Esophagus (tissue), 2 donors: ENCODE measurements at regions not wholly inside any gene's neighbourhood (a gene's known extent, or its start where the extent isn't known, plus 50 kb on each side); places are given as distances from the start of the nearest gene placed in this dataset.

Source experiments
- H3K27ac ChIP-seq, 2 donors: one replicate each; pipeline ENCODE4 v1.5.1; 2013; ENCODE audit warnings: low read depth in 2 of 2, mild to moderate bottlenecking in 2 of 2, inconsistent platforms in 1 of 2, low read length in 1 of 2, moderate library complexity in 1 of 2
- H3K27me3 ChIP-seq, 2 donors: one replicate each; pipeline ENCODE4 v1.6.1; 2013; ENCODE audit warnings: low read length in 2 of 2, control low read depth in 1 of 2, mild to moderate bottlenecking in 1 of 2; ENCODE audit not compliant: insufficient read depth in 2 of 2, control insufficient read depth in 1 of 2
- H3K36me3 ChIP-seq, 2 donors: one replicate each; pipeline ENCODE4 v1.6.1; 2013; ENCODE audit warnings: low read length in 1 of 2; ENCODE audit not compliant: control insufficient read depth in 2 of 2, insufficient read depth in 2 of 2
- H3K4me1 ChIP-seq, 2 donors: one replicate each; pipeline ENCODE4 v1.6.1; 2013; ENCODE audit warnings: low read length in 1 of 2; ENCODE audit not compliant: control insufficient read depth in 2 of 2, insufficient read depth in 2 of 2
- H3K4me3 ChIP-seq, 2 donors: one replicate each; pipeline ENCODE4 v1.5.1; 2013; ENCODE audit warnings: low read length in 2 of 2, mild to moderate bottlenecking in 2 of 2, low read depth in 1 of 2, moderate library complexity in 1 of 2
- H3K9me3 ChIP-seq, 2 donors: one replicate each; pipeline ENCODE4 v1.6.1; 2013; ENCODE audit warnings: mild to moderate bottlenecking in 2 of 2, low read depth in 1 of 2, low read length in 1 of 2, moderate library complexity in 1 of 2; ENCODE audit not compliant: control insufficient read depth in 2 of 2, insufficient read depth in 1 of 2
- WGBS, 2 donors: extraction: QIAGEN DNeasy Blood & Tissue Kit; methylation state at CpG; one replicate each; pipeline ENCODE4 v1.1.7; 2013; 5-methylcytosine and 5-hydroxymethylcytosine counted together
- donor health status: healthy with polysubstance abuse.
- donor health status: Bipolar disorder and iron deficiency.

- 92 to 96% methylated on average over 1 of the region's 1 CpG for WGBS, 2 donors
- Histone ChIP-seq H3K4me3 (no peak overlapping the region), H3K36me3 (no peaks in the 10 kb centered on the region), H3K27me3 (no peaks in the 10 kb centered on the region), H3K27ac (no peak overlapping the region), H3K4me1 (no peaks in the 10 kb centered on the region), H3K9me3 (no peaks in the 10 kb centered on the region)
Measured at GRCh38 chr4:145351922-145352321, 129.7 kb upstream of the SMAD1 start.

- Histone ChIP-seq H3K4me1 (no peaks in the 10 kb centered on the region), H3K27ac (no peak overlapping the region), H3K27me3 (no peaks in the 10 kb centered on the region), H3K4me3 (no peak overlapping the region), H3K36me3 (no peaks in the 10 kb centered on the region), H3K9me3 (no peaks in the 10 kb centered on the region)
- 46 to 64% methylated on average over 2 of the region's 2 CpGs for WGBS, 2 donors
Measured at GRCh38 chr4:145351162-145351561, 130.5 kb upstream of the SMAD1 start.

GRCh38 chr4:145348291-145348690 lies 133.4 kb upstream of the SMAD1 start:
- H3K4me1 ChIP-seq: no peaks in the 10 kb centered on the region
- WGBS, 2 donors: 90 to 92% methylated on average over 4 of the region's 4 CpGs
- H3K9me3 ChIP-seq: no peaks in the 10 kb centered on the region
- no peak overlapping the region for H3K4me3 ChIP-seq
- no peaks in the 10 kb centered on the region for H3K36me3 ChIP-seq
- no peak overlapping the region for H3K27ac ChIP-seq
- no peaks in the 10 kb centered on the region for H3K27me3 ChIP-seq

- Histone ChIP-seq H3K36me3 (no peaks in the 10 kb centered on the region), H3K4me3 (no peak overlapping the region), H3K27me3 (no peaks in the 10 kb centered on the region), H3K9me3 (no peaks in the 10 kb centered on the region), H3K27ac (no peak overlapping the region), H3K4me1 (no peaks in the 10 kb centered on the region)
- WGBS, 2 donors: 62 to 65% methylated on average over 5 of the region's 5 CpGs
Measured at GRCh38 chr4:145347684-145348083, 134.0 kb upstream of the SMAD1 start.

- Histone ChIP-seq H3K27ac (no peak overlapping the region), H3K27me3 (no peaks in the 10 kb centered on the region), H3K9me3 (no peaks in the 10 kb centered on the region), H3K4me1 (no peaks in the 10 kb centered on the region), H3K36me3 (no peaks in the 10 kb centered on the region), H3K4me3 (no peak overlapping the region)
- 96 to 98% methylated on average over 25 of the region's 25 CpGs for WGBS, 2 donors
Measured at GRCh38 chr4:145346081-145346480, 135.6 kb upstream of the SMAD1 start.

- Histone ChIP-seq H3K9me3 (no peaks in the 10 kb centered on the region), H3K36me3 (no peaks in the 10 kb centered on the region), H3K4me3 (no peak overlapping the region), H3K27me3 (no peaks in the 10 kb centered on the region), H3K27ac (no peak overlapping the region), H3K4me1 (no peaks in the 10 kb centered on the region)
Measured at GRCh38 chr4:145345401-145345800, 136.3 kb upstream of the SMAD1 start.

GRCh38 chr4:145341381-145341780 lies 140.3 kb upstream of the SMAD1 start:
- WGBS, 2 donors: 89 to 90% methylated on average over 1 of the region's 1 CpG
- Histone ChIP-seq H3K9me3 (no peaks in the 10 kb centered on the region), H3K36me3 (no peaks in the 10 kb centered on the region), H3K27ac (no peak overlapping the region), H3K4me3 (no peak overlapping the region), H3K27me3 (no peaks in the 10 kb centered on the region), H3K4me1 (no peaks in the 10 kb centered on the region)

DNA sequence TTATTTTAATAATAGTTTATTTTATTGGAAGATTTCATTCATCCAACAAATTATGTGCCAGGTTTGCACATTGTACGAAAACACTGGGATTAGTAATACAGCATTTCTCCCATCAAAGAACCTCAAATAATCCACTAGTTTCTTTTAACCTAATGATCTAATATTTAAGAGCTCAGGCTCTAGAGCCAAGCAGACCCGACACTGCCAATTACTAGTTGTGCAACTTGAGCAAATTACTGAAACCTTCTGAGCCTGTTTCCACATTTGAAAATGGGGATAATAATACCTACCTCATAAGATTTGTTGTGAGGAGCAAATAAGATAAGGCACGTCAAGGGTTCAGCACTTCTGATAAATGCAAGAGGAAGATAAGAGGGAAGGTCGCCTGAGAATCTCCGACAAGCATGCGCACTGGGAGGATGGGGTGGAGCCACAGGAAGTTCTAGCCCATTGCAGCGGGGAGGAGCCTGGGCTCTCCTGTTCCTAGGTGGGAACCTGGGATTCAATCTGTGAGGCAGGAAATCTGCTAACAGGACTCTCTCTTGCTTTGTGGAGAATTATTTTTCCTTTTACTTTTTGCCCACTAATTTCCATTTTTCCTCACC lies 141.5 kb upstream of the SMAD1 start:
- H3K4me3 ChIP-seq: no peak overlapping the region
- H3K4me1 ChIP-seq: no peaks in the 10 kb centered on the region
- 74 to 80% methylated on average over 7 of the region's 7 CpGs for WGBS, 2 donors
- no peaks in the 10 kb centered on the region for H3K9me3 ChIP-seq
- no peak overlapping the region for H3K27ac ChIP-seq
- H3K27me3 ChIP-seq: no peaks in the 10 kb centered on the region
- H3K36me3 ChIP-seq: no peaks in the 10 kb centered on the region

DNA sequence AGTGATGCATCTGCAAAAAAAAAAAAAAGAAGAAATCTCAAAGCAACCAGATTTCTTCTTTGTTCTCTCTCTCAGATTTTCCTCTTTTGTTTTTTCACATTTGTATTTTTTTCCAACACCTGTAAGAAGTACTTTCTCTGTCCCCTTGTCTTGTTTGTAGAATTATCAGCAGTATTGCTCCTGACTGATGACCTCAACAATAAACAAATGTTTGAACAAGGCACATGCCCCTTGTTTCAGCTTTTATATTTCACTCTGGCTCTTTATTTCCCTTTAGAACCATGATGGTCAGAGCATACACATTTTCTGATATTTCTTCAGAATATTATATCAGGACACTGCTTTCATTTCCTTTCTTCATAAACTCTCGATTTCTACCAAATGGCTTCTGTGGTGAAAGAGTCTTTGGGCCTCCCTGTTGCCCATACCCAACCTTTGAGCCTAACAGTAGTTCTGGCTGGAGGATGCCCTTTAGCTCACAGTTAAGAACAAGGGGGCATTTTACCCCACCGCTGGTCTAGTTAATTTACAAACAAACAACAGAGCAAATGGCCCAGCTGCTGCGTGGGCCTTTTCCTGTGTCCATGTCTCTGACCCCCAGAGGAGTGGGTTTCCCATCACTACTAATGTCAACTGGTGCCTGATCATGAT lies 142.5 kb upstream of the SMAD1 start:
- 83 to 85% methylated on average over 3 of the region's 3 CpGs for WGBS, 2 donors
- H3K27ac ChIP-seq: no peak overlapping the region
- H3K27me3 ChIP-seq: no peaks in the 10 kb centered on the region
- no peaks in the 10 kb centered on the region for H3K36me3 ChIP-seq
- H3K9me3 ChIP-seq: no peaks in the 10 kb centered on the region
- no peak overlapping the region for H3K4me3 ChIP-seq
- no peaks in the 10 kb centered on the region for H3K4me1 ChIP-seq

DNA sequence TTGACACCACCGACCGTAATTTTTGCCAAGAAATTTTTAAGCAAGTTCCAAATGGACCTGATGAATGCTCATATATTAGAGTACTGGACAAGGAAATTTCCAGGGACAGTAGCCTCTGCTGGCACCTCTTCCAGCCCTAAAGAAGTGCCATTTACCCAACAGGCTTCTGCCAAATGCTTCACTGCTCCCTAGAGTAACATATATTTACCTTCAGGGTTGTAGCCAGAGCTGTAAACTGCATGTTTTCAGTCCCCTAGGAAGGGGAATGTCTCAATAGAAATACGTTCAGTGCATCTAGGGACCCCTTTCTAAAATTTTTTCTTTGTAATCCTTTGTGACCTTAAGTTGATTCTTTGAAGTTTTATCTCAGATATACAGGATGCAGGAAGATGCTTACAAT lies 143.1 kb upstream of the SMAD1 start:
- Histone ChIP-seq H3K4me3 (no peak overlapping the region), H3K27ac (no peak overlapping the region)
- WGBS, 2 donors: 63 to 64% methylated on average over 3 of the region's 3 CpGs

More for the DNA sequence above, 143.1 kb upstream of the SMAD1 start:
- H3K9me3 ChIP-seq: no peaks in the 10 kb centered on the region
- no peaks in the 10 kb centered on the region for H3K36me3 ChIP-seq
- H3K27me3 ChIP-seq: no peaks in the 10 kb centered on the region
- H3K4me1 ChIP-seq: no peaks in the 10 kb centered on the region
